Kidney capillary endothelial cell (primary cell): ENCODE measurements at regions not wholly inside any gene's neighbourhood (a gene's known extent, or its start where the extent isn't known, plus 50 kb on each side); places are given as distances from the start of the nearest gene placed in this dataset.

Experiments
- DNase-seq: peaks from one replicate; pipeline ENCODE4 v3.0.0-alpha.2; 2018; ENCODE audit warnings: low spot score

- no peak for DNase-seq
These were observed 175.0 kb upstream of the NCAM1 start for GRCh38 chr11:112786196-112786595.

- DNase-seq = no peak
These were observed 174.2 kb upstream of the NCAM1 start for GRCh38 chr11:112786886-112787530.

GRCh38 chr11:112789481-112789880, 171.7 kb upstream of the NCAM1 start:
- no peak for DNase-seq

- DNase-seq = no peak
These were observed 170.9 kb upstream of the NCAM1 start for GRCh38 chr11:112790286-112790685.

GRCh38 chr11:112792070-112792469, 169.2 kb upstream of the NCAM1 start:
- DNase-seq = no peak

GRCh38 chr11:112793416-112793815, 167.8 kb upstream of the NCAM1 start:
- no peak for DNase-seq

GRCh38 chr11:112794331-112794846, 166.8 kb upstream of the NCAM1 start:
- no peak for DNase-seq

- DNase-seq = peak; percentile 10
These were observed 165.9 kb upstream of the NCAM1 start for GRCh38 chr11:112795142-112795815.

- DNase-seq = no peak
These were observed 165.1 kb upstream of the NCAM1 start for GRCh38 chr11:112795911-112796649.

GRCh38 chr11:112797092-112797491, 164.1 kb upstream of the NCAM1 start:
- DNase-seq = no peak

GRCh38 chr11:112797648-112798293, 163.4 kb upstream of the NCAM1 start:
- no peak for DNase-seq

GRCh38 chr11:112801025-112801816, 160.0 kb upstream of the NCAM1 start:
- no peak for DNase-seq

GRCh38 chr11:112801817-112802088, 159.5 kb upstream of the NCAM1 start:
- no peak for DNase-seq

GRCh38 chr11:112805658-112806057, 155.6 kb upstream of the NCAM1 start:
- DNase-seq = no peak

GRCh38 chr11:112806256-112806655, 155.0 kb upstream of the NCAM1 start:
- DNase-seq = no peak

- DNase-seq = no peak
These were observed 154.3 kb upstream of the NCAM1 start for GRCh38 chr11:112806876-112807275.

- DNase-seq = no peak
These were observed 151.8 kb upstream of the NCAM1 start for GRCh38 chr11:112809429-112809828.

- no peak for DNase-seq
These were observed 150.3 kb upstream of the NCAM1 start for GRCh38 chr11:112810951-112811350.

- no peak for DNase-seq
These were observed 149.4 kb upstream of the NCAM1 start for GRCh38 chr11:112811783-112812182.

GRCh38 chr11:112812729-112813128, 148.5 kb upstream of the NCAM1 start:
- no peak for DNase-seq

- no peak for DNase-seq
These were observed 147.1 kb upstream of the NCAM1 start for GRCh38 chr11:112814168-112814567.

GRCh38 chr11:112817376-112817775, 143.8 kb upstream of the NCAM1 start:
- no peak for DNase-seq
